Colonic mucosa (tissue), 4 donors: ENCODE measurements at regions not wholly inside any gene's neighbourhood (a gene's known extent, or its start where the extent isn't known, plus 50 kb on each side); places are given as distances from the start of the nearest gene placed in this dataset.
A peak's percentile ranks its signal among the peaks of the same experiment; 100 is the strongest.

Experiments
- DNase-seq: peaks from one replicate; pipeline ENCODE4 v3.0.0-alpha.2; 2020
- H3K27ac ChIP-seq: fragments of 200-600 bp; one replicate; pipeline ENCODE4 v1.8.0; 2021
- H3K27me3 ChIP-seq: fragments of 200-600 bp; one replicate; pipeline ENCODE4 v1.8.0; 2021
- H3K36me3 ChIP-seq: fragments of 200-600 bp; one replicate; pipeline ENCODE4 v1.8.0; 2021
- H3K4me1 ChIP-seq: fragments of 200-600 bp; one replicate; pipeline ENCODE4 v1.8.0; 2021; ENCODE audit warnings: mild to moderate bottlenecking
- H3K4me3 ChIP-seq: fragments of 200-600 bp; one replicate; pipeline ENCODE4 v1.8.0; 2021
- H3K9ac ChIP-seq, 2 donors: one replicate each; pipeline ENCODE4 v1.7.0; 2013; ENCODE audit warnings: control low read depth in 2 of 2, low read depth in 2 of 2, low read length in 2 of 2
- H3K9me3 ChIP-seq: fragments of 200-600 bp; one replicate; pipeline ENCODE4 v1.8.0; 2021
- intact Hi-C: fragments of 100-400 bp; cut with DNase I; formaldehyde crosslinking; loops from one replicate; pipeline ENCODE4 v1.14.1; 2022
- TF ChIP-seq, protein P1 (sequence below): fragments of 200-600 bp; IDR thresholded peaks from one replicate; pipeline ENCODE4 v1.8.0; 2022; ENCODE audit warnings: antibody characterized with exemption, mild to moderate bottlenecking
- donor health status: healthy.
- donor health status: DM: no; HTN: no; CAD: no.
- donor health status: DM: no; HTN: no; CAD: no.

DNA sequence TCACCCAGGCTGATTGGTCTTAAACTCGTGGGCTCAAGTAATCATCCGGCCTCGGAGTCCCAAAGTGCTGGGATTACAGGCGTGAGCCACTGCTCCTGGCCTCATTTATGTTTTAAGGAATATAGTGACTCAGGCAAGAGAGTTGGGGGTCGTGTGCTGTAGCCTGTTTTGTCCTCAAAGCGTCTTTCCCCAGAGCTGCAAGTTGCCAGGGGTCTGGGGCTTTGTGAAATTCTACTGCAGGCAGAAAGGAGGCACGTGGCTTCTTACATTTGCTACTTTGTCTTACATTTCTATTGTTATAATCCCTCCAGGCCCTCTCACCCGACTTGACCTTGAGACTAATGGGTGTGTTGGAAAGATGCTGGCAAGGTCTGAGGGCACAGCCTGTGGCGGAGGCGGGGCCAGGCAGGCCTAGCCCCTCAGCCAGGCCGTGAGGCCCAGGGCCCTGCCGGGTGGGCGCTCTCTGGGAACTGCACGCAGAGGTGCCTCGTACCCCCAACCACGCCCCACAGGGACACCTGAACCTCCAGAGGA lies 85.8 kb upstream of the NDUFV2 start:
- no peak for DNase-seq
- H3K27me3 ChIP-seq: no peaks in the 10 kb centered on the region
- intact Hi-C loops: no loop called here
- peak overlapping the region; percentile 19 to 50 for H3K9ac ChIP-seq
- peak overlapping the region; percentile 57 for H3K27ac ChIP-seq
- H3K4me3 ChIP-seq: peak overlapping the region; percentile 13
- no peaks in the 10 kb centered on the region for H3K36me3 ChIP-seq
- peaks cover 4% of the 10 kb centered on the region for H3K4me1 ChIP-seq
- H3K9me3 ChIP-seq: no peaks in the 10 kb centered on the region
- TF ChIP-seq, protein P1, sequence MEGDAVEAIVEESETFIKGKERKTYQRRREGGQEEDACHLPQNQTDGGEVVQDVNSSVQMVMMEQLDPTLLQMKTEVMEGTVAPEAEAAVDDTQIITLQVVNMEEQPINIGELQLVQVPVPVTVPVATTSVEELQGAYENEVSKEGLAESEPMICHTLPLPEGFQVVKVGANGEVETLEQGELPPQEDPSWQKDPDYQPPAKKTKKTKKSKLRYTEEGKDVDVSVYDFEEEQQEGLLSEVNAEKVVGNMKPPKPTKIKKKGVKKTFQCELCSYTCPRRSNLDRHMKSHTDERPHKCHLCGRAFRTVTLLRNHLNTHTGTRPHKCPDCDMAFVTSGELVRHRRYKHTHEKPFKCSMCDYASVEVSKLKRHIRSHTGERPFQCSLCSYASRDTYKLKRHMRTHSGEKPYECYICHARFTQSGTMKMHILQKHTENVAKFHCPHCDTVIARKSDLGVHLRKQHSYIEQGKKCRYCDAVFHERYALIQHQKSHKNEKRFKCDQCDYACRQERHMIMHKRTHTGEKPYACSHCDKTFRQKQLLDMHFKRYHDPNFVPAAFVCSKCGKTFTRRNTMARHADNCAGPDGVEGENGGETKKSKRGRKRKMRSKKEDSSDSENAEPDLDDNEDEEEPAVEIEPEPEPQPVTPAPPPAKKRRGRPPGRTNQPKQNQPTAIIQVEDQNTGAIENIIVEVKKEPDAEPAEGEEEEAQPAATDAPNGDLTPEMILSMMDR: no peak

DNA sequence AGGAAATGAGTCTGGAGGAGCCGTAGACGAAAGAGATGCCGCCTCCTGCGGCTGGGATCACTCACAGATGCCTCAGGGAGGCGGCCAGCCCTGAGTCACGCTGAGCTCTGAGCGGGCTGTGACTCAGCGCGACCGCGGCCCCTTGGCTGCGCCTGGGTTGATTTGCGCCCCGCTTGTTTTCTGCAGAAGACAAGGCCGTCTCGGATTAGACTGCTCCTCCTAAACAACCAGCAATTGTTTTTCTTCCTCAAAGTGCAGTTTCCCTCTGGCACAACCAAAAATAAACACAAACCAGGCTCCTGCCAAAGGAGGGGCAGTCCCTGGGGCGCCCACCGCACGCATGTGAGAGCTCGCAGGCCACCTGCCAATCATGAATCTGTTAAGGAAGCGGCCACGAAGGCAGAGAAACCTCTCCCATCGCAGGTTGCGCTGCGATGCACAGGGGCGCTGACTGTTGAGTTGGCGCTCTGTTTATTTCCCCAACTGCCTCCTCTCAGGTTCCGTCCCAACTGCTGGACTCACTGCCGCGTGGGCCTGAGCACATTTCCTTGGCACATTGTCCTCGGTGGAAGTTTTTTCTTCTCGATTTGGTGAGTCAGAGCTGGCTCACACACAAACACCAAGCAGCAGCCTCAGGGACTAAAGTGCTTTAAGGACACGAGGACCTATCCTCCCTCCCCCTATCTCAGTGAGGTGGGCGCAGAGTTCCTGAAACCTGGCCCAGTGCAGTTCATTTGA lies 85.2 kb upstream of the NDUFV2 start:
- Histone ChIP-seq H3K4me1 (peaks cover 4% of the 10 kb centered on the region), H3K4me3 (peak overlapping the region; percentile 15), H3K9ac (peak overlapping the region; percentile 19 to 50), H3K9me3 (no peaks in the 10 kb centered on the region), H3K36me3 (no peaks in the 10 kb centered on the region), H3K27me3 (no peaks in the 10 kb centered on the region), H3K27ac (peak overlapping the region; percentile 57)
- DNase-seq: peak; percentile 45
- TF ChIP-seq, protein P1: no peak
- intact Hi-C loops: no loop called here

DNA sequence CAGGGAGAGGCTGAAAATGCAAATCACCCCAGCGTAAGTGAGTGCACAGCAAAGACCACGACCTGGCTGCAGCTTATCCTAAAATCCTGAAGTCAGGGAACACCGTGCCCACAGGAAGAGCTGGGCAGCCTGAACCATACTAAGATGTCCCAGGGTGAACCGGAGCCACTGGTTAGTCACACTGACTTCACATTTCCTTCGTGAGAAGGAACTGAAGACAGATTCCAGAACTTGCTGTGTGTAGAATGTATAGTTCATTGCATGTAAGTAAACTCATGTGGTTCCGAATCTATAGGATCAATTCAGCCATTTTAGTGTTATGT lies 84.6 kb upstream of the NDUFV2 start:
- peak overlapping the region; percentile 57 for H3K27ac ChIP-seq
- DNase-seq: no peak

DNA sequence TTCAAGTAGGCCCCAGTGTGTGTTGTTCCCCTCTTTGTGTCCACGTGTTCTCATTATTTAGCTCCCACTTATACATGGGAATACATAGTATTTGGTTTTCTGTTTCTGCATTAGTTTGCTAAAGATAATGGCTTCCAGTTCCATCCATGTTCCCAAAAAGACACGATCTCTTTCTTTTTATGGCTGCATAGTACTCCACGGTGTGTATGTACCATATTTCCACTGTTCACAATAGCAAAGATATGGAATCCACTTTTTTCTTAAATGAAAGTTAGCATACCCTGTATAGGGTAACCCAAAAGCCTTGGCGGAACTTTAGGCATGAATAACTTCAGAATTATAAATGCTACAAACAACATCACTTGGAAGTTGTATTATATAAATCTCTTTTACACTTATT lies 83.4 kb upstream of the NDUFV2 start:
- Histone ChIP-seq H3K27me3 (no peaks in the 10 kb centered on the region), H3K36me3 (no peaks in the 10 kb centered on the region), H3K4me1 (peaks cover 4% of the 10 kb centered on the region), H3K27ac (no peak overlapping the region), H3K9me3 (no peaks in the 10 kb centered on the region), H3K4me3 (no peak overlapping the region), H3K9ac (no peak overlapping the region)
- intact Hi-C loops: no loop called here
- TF ChIP-seq, protein P1: no peak
- no peak for DNase-seq

More for the DNA sequence above, 84.6 kb upstream of the NDUFV2 start:
- Histone ChIP-seq H3K9me3 (no peaks in the 10 kb centered on the region), H3K4me3 (no peak overlapping the region), H3K36me3 (no peaks in the 10 kb centered on the region), H3K9ac (no peak overlapping the region), H3K4me1 (peaks cover 4% of the 10 kb centered on the region), H3K27me3 (no peaks in the 10 kb centered on the region)
- TF ChIP-seq, protein P1: no peak
- intact Hi-C loops: no loop called here

DNA sequence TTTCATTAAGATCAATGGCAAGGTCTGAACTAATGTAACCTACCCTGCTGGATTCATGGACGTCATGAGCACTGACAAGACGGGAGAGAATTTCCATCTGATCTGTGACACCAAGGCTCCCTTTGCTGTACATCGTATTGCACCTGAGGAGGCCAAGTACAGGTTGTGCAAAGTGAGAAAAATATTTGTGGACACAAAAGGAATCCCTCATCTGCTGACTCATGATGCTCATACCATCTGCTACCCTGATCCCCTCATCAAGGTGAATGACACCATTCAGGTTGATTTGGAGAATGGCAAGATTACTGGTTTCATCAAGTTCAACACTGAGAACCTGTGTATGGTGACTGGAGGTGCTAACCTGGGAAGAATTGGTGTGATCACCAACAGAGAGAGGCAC lies 82.3 kb upstream of the NDUFV2 start:
- Histone ChIP-seq H3K27ac (no peak overlapping the region), H3K36me3 (no peaks in the 10 kb centered on the region), H3K27me3 (no peaks in the 10 kb centered on the region), H3K9me3 (no peaks in the 10 kb centered on the region), H3K4me3 (no peak overlapping the region), H3K4me1 (peaks cover 4% of the 10 kb centered on the region), H3K9ac (no peak overlapping the region)
- TF ChIP-seq, protein P1: no peak
- intact Hi-C loops: no loop called here
- no peak for DNase-seq
